H1 (cell line): ENCODE measurements at regions not wholly inside any gene's neighbourhood (a gene's known extent, or its start where the extent isn't known, plus 50 kb on each side); places are given as distances from the start of the nearest gene placed in this dataset.

Experiments
- CTCF ChIA-PET: fragments of 300-600 bp; sonication (Branson Sonifier 250); formaldehyde crosslinking; loops from one replicate; lab custom pipeline; 2021; ENCODE audit not compliant: partially characterized antibody; lab: Charles Lee
- POLR2A ChIA-PET: fragments of 300-600 bp; sonication (Branson Sonifier 250); formaldehyde crosslinking; loops from one replicate; lab custom pipeline; 2021; ENCODE audit warnings: inconsistent platforms; ENCODE audit not compliant: partially characterized antibody; lab: Charles Lee
- DNase-seq, 2 experiments: peaks; one replicate each; pipeline versions ENCODE4 v3.0.0 to v3.0.0-alpha.2; 2010 to 2022; ENCODE audit warnings: low spot score in 2 of 2, low read depth in 1 of 2, mixed read lengths in 1 of 2
- FAIRE-seq: peaks from 2 replicates; lab custom pipeline; 2011; peaks lifted over from hg19 to GRCh38; lab: Jason Lieb, UNC
- H2AFZ ChIP-seq: 2 replicates; pipeline ENCODE4 v1.8.1; 2012; ENCODE audit warnings: low read length, inconsistent platforms
- H2AK5ac ChIP-seq: 2 replicates; pipeline ENCODE4 v1.6.1; 2013; ENCODE audit warnings: low read depth, low read length
- H2BK120ac ChIP-seq: replicated peaks from 2 replicates; pipeline ENCODE3; 2013; ENCODE audit warnings: low read depth, low read length, inconsistent platforms
- H2BK12ac ChIP-seq: 2 replicates; pipeline ENCODE4 v1.6.1; 2013; ENCODE audit warnings: low read depth, low read length
- H2BK15ac ChIP-seq: 2 replicates; pipeline ENCODE4 v1.6.1; 2013; ENCODE audit warnings: low read length
- H2BK20ac ChIP-seq: 2 replicates; pipeline ENCODE4 v1.6.1; 2013; ENCODE audit warnings: low read length
- H2BK5ac ChIP-seq: 2 replicates; pipeline ENCODE4 v1.6.1; 2013; ENCODE audit warnings: low read depth, low read length
- H3K14ac ChIP-seq: 2 replicates; pipeline ENCODE4 v1.6.1; 2013; ENCODE audit warnings: inconsistent platforms; ENCODE audit not compliant: insufficient read length
- H3K18ac ChIP-seq: 2 replicates; pipeline ENCODE4 v1.6.1; 2013; ENCODE audit warnings: low read length; ENCODE audit errors: extremely low read depth
- H3K23ac ChIP-seq: 2 replicates; pipeline ENCODE4 v1.6.1; 2013; ENCODE audit warnings: inconsistent platforms; ENCODE audit not compliant: insufficient read length
- H3K23me2 ChIP-seq: 2 replicates; pipeline ENCODE4 v1.6.1; 2013; ENCODE audit warnings: low read depth, low read length
- H3K27ac ChIP-seq: 2 replicates; pipeline ENCODE4 v1.6.1; 2011; ENCODE audit warnings: low read depth, low read length, inconsistent platforms
- H3K27me3 ChIP-seq, 4 experiments: replicated peaks in 1 of 4; 1 replicate in 1 of 4; 2 replicates in 3 of 4; pipeline versions ENCODE4 v1.6.1 to v1.8.1; 2011 to 2013; ENCODE audit warnings: low read length in 3 of 4, mild to moderate bottlenecking in 3 of 4, inconsistent platforms in 2 of 4, mixed read lengths in 2 of 4, moderate library complexity in 1 of 4; ENCODE audit not compliant: control insufficient read depth in 3 of 4, insufficient read depth in 3 of 4; ENCODE audit errors: extremely low read depth in 1 of 4
- H3K36me3 ChIP-seq, 4 experiments: 2 replicates each; pipeline versions ENCODE4 v1.6.1 to v1.8.1; 2011 to 2013; ENCODE audit warnings: mild to moderate bottlenecking in 4 of 4, low read length in 3 of 4, moderate library complexity in 2 of 4, control low read depth in 1 of 4, inconsistent platforms in 1 of 4; ENCODE audit not compliant: insufficient read depth in 4 of 4, control insufficient read depth in 2 of 4
- H3K4ac ChIP-seq: replicated peaks from 2 replicates; pipeline ENCODE3; 2013; ENCODE audit warnings: low read length, low read depth, mixed read lengths, inconsistent platforms; ENCODE audit not compliant: insufficient read length
- H3K4me1 ChIP-seq, 4 experiments: replicated peaks in 1 of 4; 1 replicate in 1 of 4; 2 replicates in 3 of 4; pipeline versions ENCODE4 v1.6.1 to v1.8.1; 2011 to 2013; ENCODE audit warnings: low read length in 3 of 4, inconsistent platforms in 2 of 4, mixed read lengths in 1 of 4; ENCODE audit not compliant: insufficient read depth in 4 of 4, control insufficient read depth in 3 of 4
- H3K4me2 ChIP-seq, 2 experiments: 2 replicates each; pipeline versions ENCODE4 v1.6.1 to v1.8.1; 2011 to 2013; ENCODE audit warnings: low read depth in 2 of 2, low read length in 2 of 2, control low read depth in 1 of 2, inconsistent platforms in 1 of 2, mild to moderate bottlenecking in 1 of 2; ENCODE audit not compliant: insufficient read depth in 1 of 2
- H3K4me3 ChIP-seq, 4 experiments: fragments of 200-600, 300-600 bp in 1 of 4; sonication (generic), shearing (Covaris generic), sonication (Bioruptor Twin) in 1 of 4; 2 replicates each; pipeline versions ENCODE4 v1.5.1 to v1.8.1; 2011 to 2016; ENCODE audit warnings: low read length in 4 of 4, low read depth in 3 of 4, control low read depth in 2 of 4, inconsistent platforms in 2 of 4, mild to moderate bottlenecking in 2 of 4, mixed read lengths in 1 of 4, moderate library complexity in 1 of 4; ENCODE audit not compliant: insufficient read depth in 2 of 4; ENCODE audit errors: extremely low read depth in 1 of 4
- H3K56ac ChIP-seq: replicated peaks from 2 replicates; pipeline ENCODE3; 2013; ENCODE audit warnings: low read depth, mild to moderate bottlenecking, mixed read lengths, low read length, inconsistent platforms; ENCODE audit not compliant: insufficient read length
- H3K79me1 ChIP-seq: 2 replicates; pipeline ENCODE4 v1.6.1; 2013; ENCODE audit warnings: low read depth, low read length, control low read depth
- H3K79me2 ChIP-seq, 2 experiments: 2 replicates each; pipeline versions ENCODE4 v1.6.1 to v1.8.1; 2012 to 2013; ENCODE audit warnings: low read length in 2 of 2, mild to moderate bottlenecking in 2 of 2, inconsistent platforms in 1 of 2; ENCODE audit not compliant: insufficient read depth in 2 of 2, control insufficient read depth in 1 of 2
- H3K9ac ChIP-seq, 4 experiments: replicated peaks in 1 of 4; 1 replicate in 1 of 4; 2 replicates in 3 of 4; pipeline versions ENCODE4 v1.6.1 to v1.8.1; 2011 to 2013; ENCODE audit warnings: low read depth in 3 of 4, low read length in 3 of 4, control low read depth in 2 of 4, mild to moderate bottlenecking in 2 of 4, moderate library complexity in 2 of 4, inconsistent platforms in 1 of 4; ENCODE audit errors: extremely low read depth in 1 of 4
- H3K9me3 ChIP-seq, 2 experiments: 2 replicates each; pipeline versions ENCODE4 v1.6.1 to v1.8.1; 2012 to 2013; ENCODE audit warnings: mild to moderate bottlenecking in 2 of 2, moderate library complexity in 2 of 2, control low read depth in 1 of 2, inconsistent platforms in 1 of 2, low read depth in 1 of 2, low read length in 1 of 2, mixed read lengths in 1 of 2; ENCODE audit not compliant: insufficient read depth in 2 of 2
- H4K20me1 ChIP-seq, 2 experiments: replicated peaks in 1 of 2; 2 replicates each; pipeline versions ENCODE3 to v1.8.1; 2011 to 2013; ENCODE audit warnings: inconsistent platforms in 2 of 2, low read length in 2 of 2, mild to moderate bottlenecking in 1 of 2; ENCODE audit not compliant: insufficient read depth in 2 of 2, control insufficient read depth in 1 of 2
- H4K5ac ChIP-seq: 2 replicates; pipeline ENCODE4 v1.6.1; 2013; ENCODE audit warnings: low read length, low read depth, mixed read lengths, inconsistent platforms; ENCODE audit not compliant: insufficient read length
- H4K8ac ChIP-seq: 2 replicates; pipeline ENCODE4 v1.8.0; 2013; ENCODE audit warnings: mild to moderate bottlenecking, moderate library complexity, low read length, inconsistent platforms; ENCODE audit not compliant: insufficient read depth; ENCODE audit errors: extremely low read depth
- H4K91ac ChIP-seq: replicated peaks from 2 replicates; pipeline ENCODE3; 2013; ENCODE audit warnings: low read length, mixed read lengths, inconsistent platforms; ENCODE audit not compliant: insufficient read length
- ASH2L ChIP-seq: fragments of 200-600, 300-600 bp; sonication (generic); IDR thresholded peaks from one replicate; pipeline ENCODE4 v1.7.1; 2017; ENCODE audit warnings: low read length
- JUND ChIP-seq: IDR thresholded peaks from 2 replicates; pipeline ENCODE4 v1.6.1; 2011; ENCODE audit warnings: mild to moderate bottlenecking, improper control_type of control experiment, low read length
- PHF8 ChIP-seq: fragments of 200-600 bp; sonication (generic); conservative IDR thresholded peaks from 2 replicates; pipeline ENCODE4 v1.7.1; 2012; ENCODE audit warnings: low read depth, mild to moderate bottlenecking, inconsistent platforms, low read length, moderate library complexity
- TCF12 ChIP-seq: IDR thresholded peaks from 2 replicates; pipeline ENCODE4 v1.6.1; 2011; ENCODE audit warnings: low read depth, mild to moderate bottlenecking, low read length
- WGBS, 2 experiments: shearing (Covaris generic) in 1 of 2; methylation state at CpG; one replicate each; pipeline versions ENCODE4 v1.1.6 to v1.1.7; 2013 to 2015; ENCODE audit warnings: low lambda C conversion rate in 2 of 2, mixed read lengths in 2 of 2, inconsistent platforms in 1 of 2, low coverage in 1 of 2, missing lambda C conversion rate in 1 of 2; ENCODE audit not compliant: insufficient replicate concordance in 2 of 2, insufficient coverage in 1 of 2, insufficient read length in 1 of 2; ENCODE audit errors: extremely low coverage in 1 of 2, missing lambda C conversion rate in 1 of 2; 5-methylcytosine and 5-hydroxymethylcytosine counted together

DNA sequence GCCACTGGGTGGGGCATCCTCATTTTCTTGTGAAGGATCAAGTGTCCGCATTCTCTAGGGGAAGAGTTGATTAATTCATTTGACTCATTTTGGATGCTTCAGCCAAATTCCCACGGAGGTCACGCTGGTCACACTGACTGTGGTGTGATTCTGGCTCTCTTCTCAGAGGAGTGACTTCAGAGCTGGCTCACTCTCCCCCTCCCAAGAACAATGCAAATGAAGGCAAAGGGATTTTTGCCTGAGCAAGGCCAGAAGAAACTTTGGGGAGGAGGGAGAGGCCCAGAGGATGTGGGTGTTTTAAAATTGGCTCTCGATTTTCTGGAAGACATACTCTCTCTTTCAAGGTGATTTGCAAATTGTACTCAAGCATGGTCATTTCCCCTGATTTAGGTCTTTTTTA is 51.1 kb upstream of the LMO2 start:
- Histone ChIP-seq H3K14ac (no peak overlapping the region), H2BK20ac (no peak overlapping the region), H3K9me3 (no peaks in the 10 kb centered on the region), H3K23me2 (peaks cover 2% of the 10 kb centered on the region; the same call in 1 of the 2 replicates), H3K4me1 (no peaks in the 10 kb centered on the region), H3K79me2 (no peaks in the 10 kb centered on the region), H2BK15ac (no peak overlapping the region), H2BK120ac (no peak overlapping the region), H3K9ac (no peak overlapping the region), H3K23ac (no peak overlapping the region), H4K91ac (no peak overlapping the region), H3K4ac (no peak overlapping the region), H3K18ac (no peak overlapping the region), H3K4me3 (no peak overlapping the region), H3K79me1 (no peaks in the 10 kb centered on the region), H3K27me3 (no peaks in the 10 kb centered on the region), H2BK12ac (no peak overlapping the region), H3K27ac (no peak overlapping the region), H4K8ac (no peak overlapping the region), H3K4me2 (no peak overlapping the region), H2BK5ac (no peak overlapping the region), H3K56ac (no peak overlapping the region), H4K20me1 (no peaks in the 10 kb centered on the region), H4K5ac (no peak overlapping the region), H2AK5ac (no peak overlapping the region), H3K36me3 (no peaks in the 10 kb centered on the region), H2AFZ (0 out of 2 replicates have a peak overlapping the region, but pooled peaks have one; percentile 26)
- WGBS, 2 experiments = 63% methylated on average over 4 of the region's 4 CpGs; no CpG with 5 or more reads in 1 of the 2 experiments
- DNase-seq (no peak), FAIRE-seq (no peak)
- ChIA-PET POLR2A (no interaction called here), CTCF (interaction anchor here (1.0 to 3.1 kb wide), 3 partner anchors 27 to 86 kb away, joined by 4 to 11 read pairs (median 4); no protein-coding TSS in a partner anchor)
- TF ChIP-seq TCF12 (no peak), JUND (no peak), ASH2L (no peak), PHF8 (no peak)
